Mammary epithelial cell (primary cell): ENCODE measurements at regions not wholly inside any gene's neighbourhood (a gene's known extent, or its start where the extent isn't known, plus 50 kb on each side); places are given as distances from the start of the nearest gene placed in this dataset.

Source experiments
- EZH2 ChIP-seq: IDR thresholded peaks from 2 replicates; pipeline ENCODE4 v1.6.1; 2012; ENCODE audit warnings: low read length, inconsistent platforms, borderline replicate concordance
- TF ChIP-seq, protein P1 (sequence below), 2 donors: IDR thresholded peaks in 1 of 2; conservative IDR thresholded peaks in 1 of 2; 2 replicates each; pipeline ENCODE4 v1.5.1; 2011 to 2012; ENCODE audit warnings: inconsistent platforms in 2 of 2, low read length in 2 of 2, mild to moderate bottlenecking in 2 of 2, control low read depth in 1 of 2, low read depth in 1 of 2; ENCODE audit not compliant: insufficient read depth in 1 of 2; ENCODE audit errors: extremely low read depth in 1 of 2

GRCh38 chr14:66163023-66163422 is 323.1 kb upstream of the CCDC196 start:
- TF ChIP-seq, protein P1, sequence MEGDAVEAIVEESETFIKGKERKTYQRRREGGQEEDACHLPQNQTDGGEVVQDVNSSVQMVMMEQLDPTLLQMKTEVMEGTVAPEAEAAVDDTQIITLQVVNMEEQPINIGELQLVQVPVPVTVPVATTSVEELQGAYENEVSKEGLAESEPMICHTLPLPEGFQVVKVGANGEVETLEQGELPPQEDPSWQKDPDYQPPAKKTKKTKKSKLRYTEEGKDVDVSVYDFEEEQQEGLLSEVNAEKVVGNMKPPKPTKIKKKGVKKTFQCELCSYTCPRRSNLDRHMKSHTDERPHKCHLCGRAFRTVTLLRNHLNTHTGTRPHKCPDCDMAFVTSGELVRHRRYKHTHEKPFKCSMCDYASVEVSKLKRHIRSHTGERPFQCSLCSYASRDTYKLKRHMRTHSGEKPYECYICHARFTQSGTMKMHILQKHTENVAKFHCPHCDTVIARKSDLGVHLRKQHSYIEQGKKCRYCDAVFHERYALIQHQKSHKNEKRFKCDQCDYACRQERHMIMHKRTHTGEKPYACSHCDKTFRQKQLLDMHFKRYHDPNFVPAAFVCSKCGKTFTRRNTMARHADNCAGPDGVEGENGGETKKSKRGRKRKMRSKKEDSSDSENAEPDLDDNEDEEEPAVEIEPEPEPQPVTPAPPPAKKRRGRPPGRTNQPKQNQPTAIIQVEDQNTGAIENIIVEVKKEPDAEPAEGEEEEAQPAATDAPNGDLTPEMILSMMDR (conservative IDR thresholded peaks at IDR 0.05 in 1 of 2, IDR thresholded peaks at IDR 0.05 in 1 of 2; ENCODE audit: extremely low read depth in 1 of 2, insufficient read depth in 1 of 2, low read depth in 1 of 2, low read length in 2 of 2) = no peak
- no peak for TF ChIP-seq EZH2
